Kidney tubule cell (primary cell): ENCODE measurements at regions not wholly inside any gene's neighbourhood (a gene's known extent, or its start where the extent isn't known, plus 50 kb on each side); places are given as distances from the start of the nearest gene placed in this dataset.

Source experiments
- DNase-seq: peaks from one replicate; pipeline ENCODE4 v3.0.0-alpha.2; 2018; ENCODE audit warnings: low spot score

DNA sequence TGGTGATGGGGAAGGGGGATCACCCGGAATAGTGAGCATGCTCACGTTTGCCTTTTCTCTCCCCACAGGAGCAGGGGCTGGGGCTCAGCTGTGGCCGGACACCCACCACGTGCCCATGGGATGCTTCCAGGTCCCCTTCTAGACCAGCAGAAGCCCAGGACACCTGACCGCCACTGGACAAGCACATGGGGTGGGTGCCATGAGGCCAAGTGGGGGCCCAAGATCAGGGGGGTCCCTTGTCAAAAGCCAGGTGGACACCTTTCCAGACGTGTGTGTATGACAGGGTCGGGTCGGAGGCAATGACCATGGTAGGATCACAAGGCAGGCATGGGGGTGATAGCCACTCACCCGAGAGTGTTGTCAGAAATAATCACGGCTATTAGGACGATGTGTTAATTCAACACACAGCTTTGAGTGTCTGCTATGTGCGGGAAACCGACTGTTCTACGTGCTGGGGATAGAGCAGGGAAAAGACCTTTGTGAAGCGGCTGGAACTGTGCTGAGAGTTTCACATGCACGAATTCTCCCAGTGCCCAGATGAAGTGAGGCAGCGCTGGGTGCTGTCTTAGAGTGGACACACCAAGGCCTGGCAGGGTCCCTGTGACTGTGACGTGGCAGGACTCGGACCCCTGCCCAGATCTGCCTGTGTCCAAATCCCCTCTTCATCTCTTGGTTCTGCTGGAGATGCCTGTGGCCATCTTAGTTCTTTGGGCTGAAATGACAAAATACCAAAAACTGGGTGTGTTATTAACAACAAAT is 244.7 kb downstream of the NDUFA10 start:
- no peak for DNase-seq

DNA sequence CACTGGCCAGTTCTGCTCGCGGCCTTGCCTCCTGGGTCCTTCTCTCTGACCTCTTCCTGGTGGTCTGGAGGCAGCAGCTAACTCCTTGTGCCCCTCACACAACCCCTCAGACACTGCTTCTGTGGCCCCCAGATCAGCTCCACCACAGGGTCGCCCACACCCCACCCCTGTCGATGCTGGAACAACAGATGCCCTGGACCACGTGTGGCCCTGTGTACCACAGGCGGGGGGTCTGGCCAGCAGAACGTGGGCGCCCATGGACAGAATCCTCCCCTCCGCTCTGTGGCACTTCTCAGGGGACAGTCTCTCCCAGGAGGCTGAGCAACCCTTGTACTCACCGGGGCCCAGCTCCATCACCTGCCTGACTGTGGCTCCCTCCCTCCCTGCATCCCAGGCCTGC is 245.6 kb downstream of the NDUFA10 start:
- no peak for DNase-seq

DNA sequence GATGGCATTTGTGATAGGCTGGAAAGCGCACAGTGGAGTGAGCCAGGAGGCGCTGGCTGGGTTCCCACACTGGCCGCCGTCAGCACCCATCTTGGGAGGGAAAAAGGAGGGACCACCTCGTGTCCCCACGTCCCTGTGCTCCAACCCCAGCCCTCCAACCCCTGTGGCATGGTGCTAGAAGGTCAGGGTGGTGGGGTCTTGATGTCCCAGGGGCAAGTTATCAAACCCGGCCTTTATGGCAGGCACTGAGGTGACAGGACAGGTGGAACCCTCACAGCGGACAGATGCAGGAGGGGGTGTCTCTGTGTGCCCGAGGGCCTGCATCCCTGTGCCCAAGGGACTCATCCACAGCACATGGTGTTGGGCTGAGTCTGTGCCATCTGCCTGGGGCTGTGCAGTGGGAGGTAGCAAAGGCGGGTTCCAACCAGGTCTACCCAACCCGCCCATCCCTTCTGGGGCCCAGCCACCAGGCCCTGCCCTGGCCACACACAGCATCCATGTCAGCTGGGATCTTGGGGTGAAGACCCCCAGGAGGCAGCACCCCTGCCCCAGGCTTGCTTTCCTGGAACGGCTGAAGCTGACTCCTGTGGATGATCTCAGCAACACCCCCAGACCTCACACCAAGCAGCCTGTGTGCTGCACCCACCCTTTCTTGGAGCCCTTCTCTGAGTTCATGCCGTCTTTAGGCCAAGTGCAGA is 246.1 kb downstream of the NDUFA10 start:
- DNase-seq = no peak

DNA sequence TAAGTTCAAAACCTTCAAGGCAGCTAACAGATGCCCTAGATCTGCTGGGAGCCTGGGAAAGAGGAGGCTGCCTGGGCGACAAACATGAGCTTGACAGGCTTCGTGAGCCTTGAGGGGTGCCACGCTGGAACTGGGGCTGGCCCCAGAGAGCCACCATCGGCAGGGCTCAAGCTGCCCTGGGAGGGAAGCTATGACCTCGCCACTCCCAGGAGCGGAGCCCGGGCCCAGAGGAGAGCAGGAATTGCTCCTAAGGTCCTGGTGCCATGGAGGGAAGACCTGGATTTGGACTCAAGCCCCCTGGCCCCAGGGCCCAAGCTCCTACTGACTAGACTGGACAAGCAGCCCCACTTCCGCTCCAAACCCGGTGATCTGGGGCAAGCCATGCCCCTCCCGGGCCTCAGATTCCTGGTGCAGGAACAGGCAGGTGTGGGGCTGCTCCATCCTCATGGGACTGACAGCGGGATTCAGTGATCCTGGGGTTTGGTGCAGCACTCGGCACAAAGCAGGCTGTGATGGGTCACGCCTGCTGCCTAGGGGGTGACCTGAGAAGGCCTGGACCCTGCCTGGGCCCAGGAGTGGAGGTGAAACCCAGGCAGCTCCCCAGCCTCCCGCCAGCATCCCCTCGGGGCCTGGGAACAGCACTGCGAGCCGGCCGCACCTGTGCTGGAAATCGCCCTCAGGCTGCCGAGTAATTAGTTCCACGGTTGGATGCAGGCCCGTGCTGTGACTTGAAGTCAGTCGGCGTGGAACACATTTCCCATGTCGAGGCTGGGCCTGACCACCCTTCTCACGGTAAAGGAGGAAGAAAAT is 246.9 kb downstream of the NDUFA10 start:
- no peak for DNase-seq

DNA sequence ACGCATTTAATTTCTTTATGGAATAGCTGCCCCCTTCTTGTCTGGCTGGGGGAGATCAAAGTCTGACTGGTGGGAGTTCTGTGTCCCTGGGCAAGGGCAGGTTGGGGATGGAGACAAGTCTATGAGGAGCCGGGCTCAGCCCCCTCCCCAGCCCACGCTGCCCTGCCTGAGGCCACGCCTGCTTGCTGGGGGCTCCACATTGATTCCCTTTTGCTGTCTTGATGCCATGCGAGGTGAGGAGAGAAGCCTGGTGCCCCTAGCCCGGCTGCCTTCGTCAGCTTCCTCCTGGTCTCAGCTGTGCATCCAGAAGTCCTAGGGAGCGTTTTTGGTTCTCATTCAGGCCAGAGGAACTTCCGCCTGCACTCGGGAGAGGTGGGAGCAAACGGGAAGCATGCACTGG is 247.9 kb downstream of the NDUFA10 start:
- no peak for DNase-seq

DNA sequence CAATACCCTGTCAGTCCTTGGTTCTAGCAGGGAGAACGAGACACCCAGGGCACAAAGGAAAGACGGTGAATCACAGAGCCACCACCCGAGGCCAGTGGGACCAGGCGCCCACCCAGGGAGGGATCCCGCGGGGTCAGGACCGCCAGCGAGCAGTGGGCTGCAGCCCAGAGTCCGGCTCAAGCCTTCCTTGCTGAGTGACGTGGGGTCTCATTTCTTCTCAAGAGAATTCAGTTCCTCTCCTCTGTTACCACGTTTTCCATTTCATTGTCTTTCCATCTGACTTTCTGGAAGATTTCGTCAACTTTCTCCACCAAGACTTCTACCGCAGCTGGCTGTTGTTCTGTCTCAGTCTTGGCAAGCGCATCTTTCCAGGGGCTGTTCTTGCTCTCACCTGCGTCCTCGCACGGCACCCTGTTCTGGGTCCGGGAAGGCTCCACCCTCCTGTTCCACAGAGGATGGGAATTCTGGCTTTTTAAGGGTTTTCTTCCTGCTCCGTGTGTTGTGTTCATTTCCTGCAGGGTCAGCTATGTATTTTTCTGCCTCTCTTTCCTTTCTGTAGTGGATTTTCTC is 248.6 kb downstream of the NDUFA10 start:
- no peak for DNase-seq

- DNase-seq = no peak
Observed at GRCh38 chr2:239775623-239776435, 249.3 kb downstream of the NDUFA10 start.

DNA sequence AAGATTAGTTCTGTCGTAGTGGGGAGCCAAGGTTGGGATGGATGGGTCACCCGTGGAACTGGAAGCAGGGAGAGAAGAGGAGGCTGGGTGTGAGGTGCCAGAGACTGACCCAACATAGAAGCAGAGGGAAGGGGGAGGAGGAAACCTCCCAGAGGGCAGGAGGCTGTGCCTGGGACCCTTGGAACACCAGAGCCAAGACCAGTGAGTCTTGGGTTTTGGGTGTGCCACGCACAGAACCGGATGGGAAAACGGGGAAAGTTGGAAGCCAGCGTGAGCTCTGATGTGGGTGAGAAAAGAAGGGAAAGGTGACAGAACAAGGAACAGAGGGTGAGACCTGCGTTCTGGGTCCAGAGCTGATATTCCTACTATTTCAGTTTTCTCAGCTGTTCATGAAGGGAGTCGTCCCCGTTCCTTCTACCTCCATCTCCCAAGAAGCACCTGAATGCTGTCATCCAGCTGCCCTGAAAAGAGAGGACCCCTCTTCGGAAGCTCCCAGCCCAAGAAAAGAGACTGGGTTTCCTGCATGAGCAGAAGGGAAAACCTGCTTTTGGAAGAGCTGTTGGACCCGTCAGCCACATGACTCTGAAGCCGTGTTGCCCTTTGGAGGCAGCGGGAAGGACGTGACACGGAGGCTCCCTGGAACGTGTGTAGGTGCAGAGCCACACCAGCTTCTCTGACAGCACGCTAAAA is 250.1 kb downstream of the NDUFA10 start:
- no peak for DNase-seq

DNA sequence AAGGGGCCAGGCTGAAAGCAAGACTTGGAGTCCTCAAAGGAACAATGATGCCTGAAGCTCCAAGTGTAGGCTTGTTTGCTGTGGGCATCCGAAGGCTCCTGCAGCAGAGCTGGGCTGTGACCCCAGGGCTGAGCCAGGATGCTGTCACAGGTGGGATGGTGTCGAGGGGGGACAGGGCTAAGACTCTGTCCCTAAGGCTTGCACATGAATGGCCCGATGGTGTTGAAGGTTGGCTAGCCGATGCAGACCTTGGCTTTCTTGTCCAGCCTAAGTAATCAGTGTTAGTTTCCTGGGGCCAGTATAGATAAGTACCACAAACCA is 251.0 kb downstream of the NDUFA10 start:
- DNase-seq = no peak

DNA sequence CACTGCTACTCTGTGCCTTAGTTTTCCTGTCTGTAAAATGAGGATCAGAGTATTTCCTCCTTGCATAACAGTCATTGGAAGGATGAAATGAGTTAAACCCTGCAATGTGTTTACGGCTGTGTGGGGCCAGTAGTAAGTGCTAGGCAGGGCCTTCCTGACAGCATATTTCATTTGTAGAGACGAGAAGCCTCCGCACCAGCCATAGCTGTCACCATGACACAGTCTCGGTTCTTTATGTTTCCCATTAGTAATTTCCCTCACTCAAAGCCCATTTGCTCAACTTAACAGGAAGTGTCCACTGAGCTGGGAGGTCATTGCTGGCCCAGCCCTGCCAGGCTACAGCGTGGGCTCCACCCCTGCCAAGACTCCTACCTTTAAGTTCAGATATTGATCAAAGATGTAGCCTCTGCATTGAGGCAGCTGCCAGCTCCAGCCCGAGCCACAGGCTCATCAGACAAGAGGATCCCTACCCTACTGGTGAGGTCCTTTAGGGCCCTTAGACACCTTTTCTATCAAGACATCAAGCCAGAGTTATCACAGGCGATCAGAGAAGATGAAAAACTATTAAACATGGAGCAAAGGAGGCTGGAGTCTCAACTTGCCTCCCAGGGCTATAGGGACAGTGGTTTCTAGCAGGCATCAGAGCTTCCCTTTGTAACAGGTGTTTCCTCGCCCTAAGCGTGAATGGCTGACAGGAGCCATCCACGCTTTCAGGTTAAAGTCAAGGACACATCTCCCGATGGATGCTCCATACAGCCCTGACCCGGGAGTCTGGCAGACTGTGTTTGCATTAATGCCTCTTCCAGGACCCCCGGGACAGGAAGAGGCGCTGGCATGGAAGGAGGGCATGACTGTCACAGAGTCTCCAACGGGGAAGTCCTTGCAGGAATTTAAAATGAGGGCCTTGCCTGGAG is 251.7 kb downstream of the NDUFA10 start:
- no peak for DNase-seq

DNA sequence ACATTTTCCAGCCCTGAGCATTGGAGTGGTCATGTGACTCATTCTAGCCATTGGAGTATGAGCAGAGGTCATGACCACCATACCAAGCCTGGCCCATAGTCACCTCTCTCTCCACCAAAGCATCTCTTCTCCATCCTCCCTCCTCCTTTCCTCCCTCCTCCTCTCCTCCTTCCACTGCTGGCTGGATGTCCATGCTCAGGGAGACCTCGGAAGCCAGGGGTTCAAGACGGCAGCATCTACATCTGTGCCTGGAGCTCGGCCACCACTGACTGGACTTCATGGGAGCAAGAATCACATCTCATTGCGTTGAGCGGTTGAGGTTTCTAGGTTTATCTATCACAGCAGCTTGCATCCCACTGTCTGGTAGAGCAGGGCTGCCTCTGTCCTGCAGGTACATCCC is 252.4 kb downstream of the NDUFA10 start:
- DNase-seq = no peak

DNA sequence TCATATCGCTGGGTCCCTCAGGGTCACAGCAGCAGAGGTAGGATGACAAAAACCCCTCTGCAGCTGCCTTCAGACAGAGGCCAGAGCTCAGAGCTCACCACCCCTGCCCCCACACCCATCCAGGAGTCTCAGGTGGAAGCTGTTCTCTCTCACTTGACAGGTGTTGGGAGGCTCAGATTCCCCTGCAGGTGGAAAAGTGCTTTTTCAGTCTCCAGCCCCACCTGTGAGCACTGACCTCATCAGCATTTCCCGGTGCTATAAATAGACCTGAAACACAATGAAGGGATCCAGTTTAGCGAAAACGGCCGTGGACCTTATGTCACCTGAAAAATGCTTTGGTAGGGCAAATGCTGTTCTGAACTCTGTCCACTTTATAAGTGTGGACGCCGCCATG is 254.9 kb downstream of the NDUFA10 start:
- DNase-seq = no peak

DNA sequence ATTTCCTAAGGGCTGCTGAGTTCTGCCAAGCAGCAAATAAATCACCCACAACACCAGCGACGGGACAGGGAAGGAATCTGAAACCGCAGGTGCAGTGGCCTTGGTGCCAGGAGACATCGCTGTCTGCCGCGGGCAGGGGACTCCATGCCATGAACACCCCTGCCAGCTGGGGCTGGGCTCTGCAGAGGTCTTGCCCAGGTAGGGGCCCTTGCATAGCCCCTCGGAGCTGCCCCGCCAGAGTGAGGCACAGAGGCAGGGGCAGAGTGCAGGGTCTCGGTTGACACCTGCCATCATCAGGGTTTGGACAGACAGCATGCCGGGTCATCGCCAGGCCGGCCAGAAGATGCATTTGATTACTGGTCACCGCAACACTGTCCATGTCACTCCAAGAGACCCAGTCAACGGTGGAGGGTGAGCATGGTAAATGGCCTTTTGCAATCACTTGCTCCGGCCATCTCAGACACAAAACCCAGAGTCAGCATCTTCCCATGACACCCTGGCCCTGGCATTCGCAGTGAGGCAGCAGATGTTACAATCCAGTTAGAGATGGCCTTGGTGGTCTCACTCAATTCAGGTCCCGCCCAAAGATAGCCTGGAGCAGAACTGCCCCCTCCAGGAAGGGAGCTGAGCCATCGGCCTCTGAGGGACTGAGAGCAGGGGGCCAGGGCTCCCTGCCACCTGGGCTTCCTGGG is 255.4 kb downstream of the NDUFA10 start:
- DNase-seq = no peak

DNA sequence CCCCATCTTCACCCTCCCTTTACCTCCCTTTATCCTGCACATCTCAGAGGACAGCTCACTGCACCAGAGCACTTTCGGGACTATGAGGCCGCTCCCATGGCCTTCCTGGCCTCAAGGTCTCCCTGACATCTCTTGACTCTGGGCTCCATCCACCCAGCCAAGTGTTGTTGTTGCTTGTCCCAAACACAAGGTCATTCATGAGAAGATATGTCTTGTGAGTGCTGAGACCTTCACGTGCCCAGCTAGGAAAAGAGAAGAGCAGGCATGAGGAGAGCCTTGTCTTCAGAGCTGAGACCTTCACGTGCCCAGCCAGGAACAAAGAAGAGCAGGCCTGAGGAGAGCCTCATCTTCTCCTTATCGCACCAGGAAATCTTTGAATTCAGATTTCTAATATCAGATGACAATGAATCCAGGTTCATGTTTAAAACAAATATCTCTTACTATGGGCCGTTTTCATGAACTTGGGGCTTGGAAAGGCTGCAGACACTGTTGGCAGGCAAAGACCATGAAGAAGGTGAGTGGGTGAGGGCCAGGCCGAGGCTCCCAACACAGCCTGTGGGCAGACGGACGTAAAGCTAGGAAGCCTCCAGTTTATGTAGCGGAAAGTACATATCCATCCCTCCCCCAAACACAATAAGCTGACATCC is 256.1 kb downstream of the NDUFA10 start:
- no peak for DNase-seq

- no peak for DNase-seq
Observed at GRCh38 chr2:239768031-239768790, 256.9 kb downstream of the NDUFA10 start.

- DNase-seq = no peak
Observed at GRCh38 chr2:239767021-239767905, 257.9 kb downstream of the NDUFA10 start.

GRCh38 chr2:239765911-239766310 is 259.2 kb downstream of the NDUFA10 start:
- no peak for DNase-seq
